KOPT-K1 (cell line): ENCODE measurements at regions not wholly inside any gene's neighbourhood (a gene's known extent, or its start where the extent isn't known, plus 50 kb on each side); places are given as distances from the start of the nearest gene placed in this dataset.

ENCODE experiments used
- H3K27ac ChIP-seq: fragments of 200-600 bp; sonication (generic); 2 replicates; pipeline ENCODE4 v1.5.1; 2016; ENCODE audit warnings: antibody characterized with exemption, mild to moderate bottlenecking, low read depth, low read length; ENCODE audit not compliant: poor library complexity, severe bottlenecking
- H3K36me3 ChIP-seq: fragments of 200-600 bp; sonication (generic); 2 replicates; pipeline ENCODE4 v1.5.1; 2017; ENCODE audit warnings: antibody characterized with exemption, mild to moderate bottlenecking, low read length, moderate library complexity; ENCODE audit not compliant: insufficient read depth
- H3K9me3 ChIP-seq: fragments of 200-600 bp; sonication (generic); 2 replicates; pipeline ENCODE4 v1.5.1; 2017; ENCODE audit warnings: antibody characterized with exemption, low read length, mild to moderate bottlenecking; ENCODE audit not compliant: insufficient read depth, poor library complexity, severe bottlenecking

DNA sequence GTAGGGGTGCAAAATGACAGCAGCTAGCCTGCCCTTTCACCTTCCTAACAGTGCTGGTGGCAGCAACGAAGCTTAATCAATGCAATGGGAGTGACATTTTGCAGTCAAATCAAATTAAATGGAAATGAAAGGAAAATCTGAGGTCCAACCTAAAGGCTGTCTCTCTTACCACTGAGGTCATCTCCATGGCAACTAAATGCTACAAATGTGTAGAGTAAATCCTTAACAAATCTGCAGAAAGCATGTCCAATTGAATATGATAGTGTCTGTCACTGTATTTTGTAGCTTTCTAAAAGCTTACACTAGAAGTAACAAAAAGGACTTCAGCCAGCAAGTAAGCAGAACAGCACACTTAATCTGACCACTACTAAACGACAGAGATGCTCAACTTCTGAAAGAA lies 488.8 kb downstream of the BCAT1 start:
- H3K27ac ChIP-seq = no peak overlapping the region
- no peaks in the 10 kb centered on the region for H3K36me3 ChIP-seq
- H3K9me3 ChIP-seq = no peaks in the 10 kb centered on the region

DNA sequence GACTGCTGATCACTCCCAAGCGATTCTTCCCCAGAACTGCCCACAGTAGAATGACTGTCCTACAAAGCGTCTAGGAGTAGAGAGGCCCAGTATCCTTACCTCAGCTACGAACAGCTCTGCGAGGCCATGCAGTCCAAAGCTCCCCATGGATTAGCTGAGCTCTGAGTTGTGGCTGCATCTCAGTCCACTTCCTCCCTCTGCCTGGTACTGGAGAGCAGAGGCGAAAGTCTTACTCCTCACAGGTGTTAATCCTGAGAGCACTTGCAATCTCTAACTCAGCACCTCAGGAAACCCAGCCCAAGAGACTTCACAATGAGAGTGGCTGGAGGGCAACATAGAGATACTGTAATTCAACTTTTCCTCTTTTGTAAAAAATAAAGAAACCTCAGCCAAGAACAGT lies 493.1 kb downstream of the BCAT1 start:
- no peak overlapping the region for H3K27ac ChIP-seq

GRCh38 chr12:24447678-24448077 lies 498.2 kb upstream of the SOX5 start:
- Histone ChIP-seq H3K27ac (no peak overlapping the region), H3K36me3 (no peaks in the 10 kb centered on the region), H3K9me3 (no peaks in the 10 kb centered on the region)

More for the DNA sequence above, 493.1 kb downstream of the BCAT1 start:
- Histone ChIP-seq H3K36me3 (no peaks in the 10 kb centered on the region), H3K9me3 (no peaks in the 10 kb centered on the region)

DNA sequence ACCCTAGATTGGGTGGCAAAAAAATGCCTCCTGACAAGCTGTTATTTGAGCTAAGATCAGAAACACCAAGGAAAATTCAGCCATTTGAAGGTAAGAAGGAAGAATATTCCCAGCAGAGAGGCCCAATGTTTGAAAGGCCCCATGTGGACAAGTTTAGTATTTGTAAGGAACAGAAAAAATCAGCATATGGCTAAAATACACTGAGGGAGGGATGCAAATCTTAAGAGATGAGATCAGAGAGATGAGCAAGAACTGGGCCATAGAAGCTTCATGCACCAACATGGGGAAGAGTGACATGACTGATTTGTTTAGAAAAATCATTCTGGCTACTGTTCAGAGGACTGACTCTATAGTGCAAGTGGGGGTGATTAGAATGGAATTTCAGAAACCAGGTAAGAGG lies 496.8 kb upstream of the SOX5 start:
- Histone ChIP-seq H3K9me3 (no peaks in the 10 kb centered on the region), H3K27ac (no peak overlapping the region), H3K36me3 (no peaks in the 10 kb centered on the region)

GRCh38 chr12:24444634-24445033 lies 495.2 kb upstream of the SOX5 start:
- no peaks in the 10 kb centered on the region for H3K36me3 ChIP-seq
- no peak overlapping the region for H3K27ac ChIP-seq
- H3K9me3 ChIP-seq = no peaks in the 10 kb centered on the region

DNA sequence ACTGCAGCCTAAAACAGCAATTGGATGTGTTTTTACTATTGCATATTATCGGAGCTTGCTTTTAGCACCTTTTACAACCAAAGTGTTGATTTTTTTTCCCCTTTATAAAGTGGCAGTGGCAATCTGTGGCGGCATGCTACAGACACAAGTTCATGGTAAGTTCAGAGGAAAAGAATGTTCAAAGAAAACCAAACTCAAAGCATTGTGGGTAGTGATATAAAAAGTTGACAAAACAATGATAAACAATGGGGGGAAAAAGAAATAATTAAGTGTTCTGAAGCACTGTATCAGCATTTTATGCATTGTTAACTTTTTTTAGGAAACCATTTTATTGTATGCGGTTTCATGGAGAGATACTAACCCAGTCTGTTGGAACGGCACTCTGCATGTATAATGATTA lies 492.0 kb upstream of the SOX5 start:
- Histone ChIP-seq H3K36me3 (no peaks in the 10 kb centered on the region), H3K27ac (no peak overlapping the region), H3K9me3 (no peaks in the 10 kb centered on the region)

- H3K9me3 ChIP-seq = no peaks in the 10 kb centered on the region
- no peaks in the 10 kb centered on the region for H3K36me3 ChIP-seq
- no peak overlapping the region for H3K27ac ChIP-seq
Observed at GRCh38 chr12:24436667-24437066, 487.2 kb upstream of the SOX5 start.

- no peak overlapping the region for H3K27ac ChIP-seq
- no peaks in the 10 kb centered on the region for H3K36me3 ChIP-seq
- H3K9me3 ChIP-seq = no peaks in the 10 kb centered on the region
Observed at GRCh38 chr12:24431872-24432271, 482.4 kb upstream of the SOX5 start.

GRCh38 chr12:24427776-24428175 lies 478.3 kb upstream of the SOX5 start:
- Histone ChIP-seq H3K9me3 (no peaks in the 10 kb centered on the region), H3K27ac (no peak overlapping the region)

GRCh38 chr12:24425601-24425970 lies 476.1 kb upstream of the SOX5 start:
- no peak overlapping the region for H3K27ac ChIP-seq
- H3K36me3 ChIP-seq = no peaks in the 10 kb centered on the region

More at GRCh38 chr12:24427776-24428175, 478.3 kb upstream of the SOX5 start:
- no peaks in the 10 kb centered on the region for H3K36me3 ChIP-seq

DNA sequence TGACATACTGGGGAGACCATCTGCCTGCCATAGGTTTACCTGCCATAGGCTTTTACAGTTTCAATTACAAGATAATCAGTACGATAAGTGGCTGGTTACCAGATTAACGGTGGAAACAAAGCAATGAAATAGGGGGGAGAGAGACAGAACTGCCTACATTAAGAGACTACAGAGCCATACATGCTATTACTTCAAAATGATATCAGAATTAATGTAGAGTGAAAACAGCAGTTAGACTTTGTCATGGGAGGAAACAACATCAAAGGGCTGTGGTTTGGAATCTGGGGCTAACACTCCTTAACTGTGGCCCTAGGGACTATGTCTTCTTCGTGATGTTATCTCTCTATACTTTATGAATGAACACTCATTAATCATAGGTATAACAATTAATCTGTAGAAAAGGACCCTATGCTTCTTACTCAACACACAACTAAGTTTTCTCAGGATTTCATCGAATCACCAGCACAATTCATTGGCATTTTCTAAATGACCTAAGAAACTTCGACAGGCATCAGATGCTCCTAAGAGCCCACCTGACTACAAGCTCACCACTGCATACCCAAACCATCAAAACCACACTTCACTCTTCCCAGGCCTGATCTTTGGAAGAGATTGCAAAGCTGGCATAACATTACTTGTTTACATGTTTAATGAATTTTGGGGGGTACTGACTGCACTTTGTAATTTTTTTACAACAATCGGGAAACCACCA lies 475.6 kb upstream of the SOX5 start:
- Histone ChIP-seq H3K9me3 (no peaks in the 10 kb centered on the region), H3K27ac (peak overlapping the region; percentile 44), H3K36me3 (no peaks in the 10 kb centered on the region)

More at GRCh38 chr12:24425601-24425970, 476.1 kb upstream of the SOX5 start:
- H3K9me3 ChIP-seq = no peaks in the 10 kb centered on the region

DNA sequence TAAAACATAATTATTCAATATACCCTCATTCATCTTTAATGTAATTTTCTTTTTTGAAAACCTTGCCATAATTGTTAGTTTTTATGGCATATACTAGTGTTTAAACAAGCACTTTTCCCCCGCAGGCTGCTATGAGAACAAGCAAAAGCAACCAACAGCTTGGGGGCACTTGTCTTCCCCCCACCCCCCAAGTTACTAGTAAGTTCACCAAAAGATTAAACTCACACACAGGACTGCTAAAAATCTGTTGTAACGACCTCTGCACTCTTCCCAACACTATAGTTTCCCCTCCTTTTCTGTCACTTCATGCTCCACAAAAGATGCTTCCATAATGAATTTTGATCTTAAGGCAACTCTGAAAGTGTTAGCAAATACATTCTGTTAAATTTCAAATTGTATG lies 474.9 kb upstream of the SOX5 start:
- Histone ChIP-seq H3K36me3 (no peaks in the 10 kb centered on the region), H3K9me3 (no peaks in the 10 kb centered on the region), H3K27ac (peak overlapping the region; percentile 44)

- H3K27ac ChIP-seq = no peak overlapping the region
Observed at GRCh38 chr12:24423611-24424010, 474.1 kb upstream of the SOX5 start.

GRCh38 chr12:24421759-24422158 lies 472.3 kb upstream of the SOX5 start:
- H3K9me3 ChIP-seq = no peaks in the 10 kb centered on the region
- no peak overlapping the region for H3K27ac ChIP-seq
- no peaks in the 10 kb centered on the region for H3K36me3 ChIP-seq

More at GRCh38 chr12:24423611-24424010, 474.1 kb upstream of the SOX5 start:
- Histone ChIP-seq H3K9me3 (no peaks in the 10 kb centered on the region), H3K36me3 (no peaks in the 10 kb centered on the region)

DNA sequence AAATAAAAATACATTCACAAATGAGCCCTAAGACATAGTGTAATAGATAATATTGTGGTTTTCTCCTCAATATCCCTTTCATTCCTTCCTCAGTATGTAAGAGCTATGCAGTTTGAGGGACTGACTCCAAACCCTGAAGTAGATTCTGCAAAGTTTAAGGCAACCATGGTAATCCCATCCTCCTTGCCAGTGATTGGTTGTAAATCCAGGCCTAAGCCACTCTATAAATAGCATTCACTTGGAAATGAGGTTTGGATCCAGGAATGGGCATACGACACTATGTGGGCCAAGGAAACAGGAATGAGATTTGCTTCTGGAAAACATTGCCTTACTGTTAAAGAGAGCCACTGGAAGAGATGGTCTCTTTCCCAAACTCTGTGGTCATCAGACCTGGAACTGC lies 468.7 kb upstream of the SOX5 start:
- Histone ChIP-seq H3K9me3 (no peaks in the 10 kb centered on the region), H3K27ac (no peak overlapping the region), H3K36me3 (no peaks in the 10 kb centered on the region)

- no peaks in the 10 kb centered on the region for H3K36me3 ChIP-seq
- no peak overlapping the region for H3K27ac ChIP-seq
- H3K9me3 ChIP-seq = no peaks in the 10 kb centered on the region
Observed at GRCh38 chr12:24416423-24417109, 467.1 kb upstream of the SOX5 start.
